MM.1S (cell line): ENCODE measurements at regions not wholly inside any gene's neighbourhood (a gene's known extent, or its start where the extent isn't known, plus 50 kb on each side); places are given as distances from the start of the nearest gene placed in this dataset.
"Not testable (repeated sequence)": the region's sequence is repeated elsewhere in the genome, so short reads cannot be mapped to it uniquely, and the experiment has no call there.

Experiments used
- DNase-seq: peaks from one replicate; pipeline ENCODE4 v3.0.0-alpha.2; 2015
- H2AFZ ChIP-seq: fragments of 300-600 bp; sonication (generic); 2 replicates; pipeline ENCODE4 v1.6.0; 2016; ENCODE audit warnings: antibody characterized with exemption, low read length
- H3F3A ChIP-seq: fragments of 300-600 bp; sonication (generic); 2 replicates; pipeline ENCODE4 v1.6.1; 2016; ENCODE audit warnings: mild to moderate bottlenecking, antibody characterized with exemption, low read length, moderate library complexity, mixed read lengths; ENCODE audit not compliant: insufficient read depth
- H3K27ac ChIP-seq: fragments of 300-600 bp; sonication (generic); 2 replicates; pipeline ENCODE4 v1.5.1; 2016; ENCODE audit warnings: mild to moderate bottlenecking, low read length
- H3K27me3 ChIP-seq: fragments of 300-600 bp; sonication (generic); replicated peaks from 2 replicates; pipeline ENCODE4 v1.6.0; 2016; ENCODE audit warnings: low read length; ENCODE audit not compliant: insufficient read depth
- H3K36me3 ChIP-seq: fragments of 300-600 bp; sonication (generic); replicated peaks from 2 replicates; pipeline ENCODE4 v1.6.1; 2016; ENCODE audit warnings: mild to moderate bottlenecking, low read length, mixed read lengths; ENCODE audit not compliant: insufficient read depth
- H3K4me1 ChIP-seq: fragments of 300-600 bp; sonication (generic); 2 replicates; pipeline ENCODE4 v1.6.1; 2016; ENCODE audit warnings: low read length, mixed read lengths
- H3K4me2 ChIP-seq: fragments of 300-600 bp; sonication (generic); 2 replicates; pipeline ENCODE4 v1.6.0; 2016; ENCODE audit warnings: low read depth, low read length
- H3K4me3 ChIP-seq: fragments of 300-600 bp; sonication (generic); 2 replicates; pipeline ENCODE4 v1.5.1; 2016; ENCODE audit warnings: low read length, mixed read lengths
- H3K79me2 ChIP-seq: fragments of 300-600 bp; sonication (generic); 2 replicates; pipeline ENCODE4 v1.6.1; 2016; ENCODE audit warnings: mixed run types, low read length, mixed read lengths
- H3K9ac ChIP-seq: fragments of 300-600 bp; sonication (generic); 2 replicates; pipeline ENCODE4 v1.6.1; 2016; ENCODE audit warnings: low read length, mixed read lengths
- H3K9me2 ChIP-seq: fragments of 300-600 bp; sonication (generic); replicated peaks from 2 replicates; pipeline ENCODE4 v1.6.1; 2016; ENCODE audit warnings: mild to moderate bottlenecking, low read length, mixed read lengths; ENCODE audit not compliant: insufficient read depth
- H3K9me3 ChIP-seq: fragments of 300-600 bp; sonication (generic); replicated peaks from 2 replicates; pipeline ENCODE4 v1.6.1; 2016; ENCODE audit warnings: mild to moderate bottlenecking, low read length, mixed read lengths; ENCODE audit not compliant: insufficient read depth
- H4K20me1 ChIP-seq: fragments of 300-600 bp; sonication (generic); 2 replicates; pipeline ENCODE4 v1.6.1; 2016; ENCODE audit warnings: mild to moderate bottlenecking, low read length, moderate library complexity, mixed read lengths; ENCODE audit not compliant: insufficient read depth
- CTCF ChIP-seq: fragments of 300-600 bp; sonication (generic); IDR thresholded peaks from 2 replicates; pipeline ENCODE4 v1.5.1; 2016; ENCODE audit warnings: antibody characterized with exemption, low read length, mixed read lengths
- EZH2 ChIP-seq: fragments of 300-600 bp; sonication (generic); optimal IDR thresholded peaks from 2 replicates; pipeline ENCODE3; 2017; ENCODE audit warnings: low read depth, mild to moderate bottlenecking, antibody characterized with exemption, low read length, mixed read lengths
- EZH2phosphoT487 ChIP-seq: fragments of 300-600 bp; sonication (generic); IDR thresholded peaks from 2 replicates; pipeline ENCODE4 v1.6.1; 2018; ENCODE audit warnings: antibody characterized with exemption, low read length

- Histone ChIP-seq H3K4me2 (no peak overlapping the region), H3K4me1 (no peaks in the 10 kb centered on the region), H3K9me3 (no peaks in the 10 kb centered on the region), H3F3A (no peaks in the 10 kb centered on the region), H3K79me2 (no peaks in the 10 kb centered on the region), H2AFZ (no peak overlapping the region), H3K9ac (no peak overlapping the region), H3K9me2 (no peaks in the 10 kb centered on the region), H3K36me3 (no peaks in the 10 kb centered on the region), H3K27me3 (no peaks in the 10 kb centered on the region), H3K4me3 (no peak overlapping the region), H4K20me1 (no peaks in the 10 kb centered on the region), H3K27ac (no peak overlapping the region)
- DNase-seq: no peak
- TF ChIP-seq CTCF (no peak), EZH2phosphoT487 (no peak), EZH2 (no peak)
Measured at GRCh38 chr2:122081751-122082150, 326.3 kb downstream of the TSN start.

- Histone ChIP-seq H3K4me3 (no peak overlapping the region), H3K9me3 (no peaks in the 10 kb centered on the region), H3K4me2 (no peak overlapping the region), H4K20me1 (no peaks in the 10 kb centered on the region), H3K27ac (no peak overlapping the region), H3K9ac (no peak overlapping the region), H3K4me1 (no peaks in the 10 kb centered on the region), H2AFZ (no peak overlapping the region), H3K79me2 (no peaks in the 10 kb centered on the region), H3K36me3 (no peaks in the 10 kb centered on the region), H3F3A (no peaks in the 10 kb centered on the region), H3K27me3 (no peaks in the 10 kb centered on the region), H3K9me2 (no peaks in the 10 kb centered on the region)
- TF ChIP-seq EZH2phosphoT487: no peak
- TF ChIP-seq EZH2: no peak
- TF ChIP-seq CTCF: no peak
- DNase-seq: no peak
Measured at GRCh38 chr2:122083256-122084048, 328.0 kb downstream of the TSN start.

GRCh38 chr2:122085672-122086071, 330.2 kb downstream of the TSN start:
- DNase-seq, H3K27me3 ChIP-seq, H3K79me2 ChIP-seq, H3K9me2 ChIP-seq, H3K27ac ChIP-seq, H4K20me1 ChIP-seq, H3K4me1 ChIP-seq, H3K9me3 ChIP-seq, H3F3A ChIP-seq, H2AFZ ChIP-seq, H3K4me2 ChIP-seq, H3K36me3 ChIP-seq, H3K9ac ChIP-seq, H3K4me3 ChIP-seq: not testable (repeated sequence)

GRCh38 chr2:122094557-122094956, 339.1 kb downstream of the TSN start:
- H3K27ac ChIP-seq: no peak overlapping the region
- H3K27me3 ChIP-seq: no peaks in the 10 kb centered on the region
- H3K4me3 ChIP-seq: no peak overlapping the region
- TF ChIP-seq EZH2 (no peak), EZH2phosphoT487 (no peak), CTCF (no peak)
- no peaks in the 10 kb centered on the region for H3F3A ChIP-seq
- no peaks in the 10 kb centered on the region for H3K9me2 ChIP-seq
- H3K9ac ChIP-seq: no peak overlapping the region
- H3K4me2 ChIP-seq: no peak overlapping the region
- no peaks in the 10 kb centered on the region for H4K20me1 ChIP-seq
- no peaks in the 10 kb centered on the region for H3K9me3 ChIP-seq
- no peak for DNase-seq
- H3K36me3 ChIP-seq: no peaks in the 10 kb centered on the region
- H3K4me1 ChIP-seq: no peaks in the 10 kb centered on the region
- H2AFZ ChIP-seq: no peak overlapping the region
- H3K79me2 ChIP-seq: no peaks in the 10 kb centered on the region
